Fibroblast of the conjunctiva (primary cell): ENCODE measurements at regions not wholly inside any gene's neighbourhood (a gene's known extent, or its start where the extent isn't known, plus 50 kb on each side); places are given as distances from the start of the nearest gene placed in this dataset.

Experiments used
- DNase-seq: peaks from one replicate; pipeline ENCODE4 v3.0.0-alpha.2; 2010; ENCODE audit warnings: low read depth

GRCh38 chr4:54359919-54360650 lies 131.0 kb downstream of the PDGFRA start:
- no peak for DNase-seq

- DNase-seq: no peak
These were observed 133.9 kb downstream of the PDGFRA start for GRCh38 chr4:54363037-54363436.

DNA sequence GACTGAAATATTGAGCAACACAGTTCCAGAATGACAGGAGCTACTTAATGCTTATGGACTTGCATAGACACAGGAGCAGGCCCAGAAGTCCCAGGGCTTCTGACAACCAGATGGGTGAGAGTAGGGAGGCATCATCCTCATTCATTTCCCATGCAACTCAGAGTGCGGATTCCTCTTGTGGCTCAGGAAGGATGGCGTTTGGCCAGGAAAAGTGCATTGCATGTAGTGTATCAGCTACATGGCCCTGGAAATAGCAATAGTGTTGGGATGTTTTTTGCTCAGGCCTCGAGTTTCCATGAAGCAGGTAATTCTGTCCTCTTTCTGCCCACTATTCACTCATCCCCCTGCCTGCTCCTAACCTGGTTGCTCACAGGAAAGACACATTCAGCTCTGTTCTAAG lies 136.6 kb downstream of the PDGFRA start:
- DNase-seq: no peak

GRCh38 chr4:54367059-54367458 lies 138.0 kb downstream of the PDGFRA start:
- no peak for DNase-seq

- DNase-seq: no peak
These were observed 139.5 kb downstream of the PDGFRA start for GRCh38 chr4:54368281-54369265.

GRCh38 chr4:54371173-54371572 lies 142.1 kb downstream of the PDGFRA start:
- no peak for DNase-seq

GRCh38 chr4:54372951-54373350 lies 143.9 kb downstream of the PDGFRA start:
- DNase-seq: no peak

DNA sequence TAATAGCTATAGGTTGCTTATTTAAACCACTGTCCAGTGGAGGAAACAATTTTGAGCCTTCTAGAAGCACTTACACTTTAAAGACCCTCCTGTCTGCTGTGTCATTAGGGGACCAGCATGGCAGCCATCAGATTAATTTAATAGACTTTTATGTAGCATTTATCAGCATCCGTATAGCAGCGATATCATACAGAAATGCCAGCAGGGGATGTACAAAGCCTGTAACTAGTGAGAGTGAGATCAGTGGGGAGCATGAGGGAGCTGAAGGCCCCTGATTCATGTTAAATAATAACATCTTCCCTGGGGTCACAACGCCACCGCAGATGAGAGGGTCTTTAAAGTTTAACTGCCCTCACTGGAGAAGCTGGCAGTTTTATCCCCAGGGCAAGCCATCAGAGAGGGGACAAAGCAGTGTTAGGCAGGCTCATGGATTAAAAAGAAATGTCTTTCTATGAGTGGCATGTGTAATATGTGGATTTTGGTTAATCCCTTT lies 144.7 kb downstream of the PDGFRA start:
- no peak for DNase-seq

- DNase-seq: no peak
These were observed 149.4 kb downstream of the PDGFRA start for GRCh38 chr4:54378461-54378860.

DNA sequence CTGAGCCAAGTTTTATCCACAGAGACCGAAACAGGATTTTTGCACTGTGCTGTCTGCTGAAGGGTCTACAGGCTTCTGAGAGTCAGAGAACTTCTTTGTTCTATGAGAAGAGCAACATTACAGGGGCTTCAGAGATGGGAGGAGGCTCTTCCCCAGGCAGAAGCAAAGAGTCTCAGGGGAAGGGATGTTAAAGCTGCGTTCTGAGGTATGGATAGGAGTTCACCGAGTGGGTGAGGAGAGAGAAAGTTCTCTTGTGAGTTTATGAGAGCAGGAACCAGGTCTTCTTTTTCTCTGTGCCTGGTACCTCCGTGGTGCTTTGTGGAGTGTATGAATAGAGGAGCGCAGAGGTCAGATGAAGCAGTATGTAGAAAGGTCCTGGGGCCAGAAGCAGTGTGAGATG lies 155.1 kb downstream of the PDGFRA start:
- DNase-seq: no peak

- DNase-seq: peak; percentile 17
These were observed 155.5 kb downstream of the PDGFRA start for GRCh38 chr4:54384563-54384962.

DNA sequence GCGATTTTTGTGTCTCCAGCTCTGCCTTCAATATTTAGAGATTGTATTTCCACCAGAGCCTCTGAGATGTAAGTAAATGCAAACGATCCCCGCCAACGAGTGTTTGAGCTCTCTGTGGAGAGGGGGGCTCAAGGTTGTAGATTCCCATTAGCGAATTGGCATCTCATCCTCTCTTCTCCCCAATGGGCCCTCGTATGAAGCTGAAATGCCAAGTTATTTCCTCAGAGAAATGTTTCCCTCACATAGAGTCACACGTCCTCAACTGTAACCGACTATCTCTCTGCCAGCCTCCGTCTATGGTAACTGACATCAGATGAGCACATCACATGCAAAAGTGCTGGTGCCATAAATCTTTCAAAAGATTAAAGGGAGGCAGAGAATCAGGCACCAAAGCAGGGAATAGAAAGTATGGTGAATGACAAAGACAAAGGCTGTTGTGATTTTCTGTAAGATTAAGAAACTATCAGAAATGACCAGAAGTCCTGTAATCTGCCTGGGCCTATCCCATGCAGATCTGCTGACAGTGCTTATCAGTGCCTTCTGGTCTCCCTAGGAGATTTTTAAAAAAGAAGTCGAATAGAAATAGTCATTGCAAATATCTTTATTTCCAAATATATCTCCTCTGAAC lies 157.1 kb downstream of the PDGFRA start:
- DNase-seq: no peak

GRCh38 chr4:54386693-54387092 lies 157.6 kb downstream of the PDGFRA start:
- DNase-seq: no peak

- DNase-seq: no peak
These were observed 161.6 kb downstream of the PDGFRA start for GRCh38 chr4:54390670-54391069.

DNA sequence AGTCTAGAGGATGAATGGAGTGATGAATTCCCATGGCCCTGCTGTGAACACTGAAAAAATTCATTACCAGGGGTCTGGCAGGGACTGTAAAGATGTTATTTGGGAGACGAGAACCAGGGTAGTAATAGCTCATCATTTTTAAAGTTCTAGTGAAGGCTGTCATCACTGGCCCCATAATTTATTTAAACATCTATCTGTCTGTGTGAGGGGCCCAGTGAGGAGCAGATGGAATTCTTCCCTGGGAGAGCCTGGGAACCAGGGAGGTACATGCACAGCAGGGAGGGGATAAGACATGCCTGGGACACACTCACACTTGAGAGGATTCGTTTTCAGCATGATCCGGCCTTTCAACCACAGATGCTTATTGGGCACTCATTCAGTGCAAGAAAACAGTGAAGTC lies 162.0 kb downstream of the PDGFRA start:
- no peak for DNase-seq

- no peak for DNase-seq
These were observed 163.4 kb downstream of the PDGFRA start for GRCh38 chr4:54392479-54392878.

GRCh38 chr4:54393243-54393642 lies 164.2 kb downstream of the PDGFRA start:
- no peak for DNase-seq

- DNase-seq: no peak
These were observed 166.0 kb downstream of the PDGFRA start for GRCh38 chr4:54395013-54395527.

DNA sequence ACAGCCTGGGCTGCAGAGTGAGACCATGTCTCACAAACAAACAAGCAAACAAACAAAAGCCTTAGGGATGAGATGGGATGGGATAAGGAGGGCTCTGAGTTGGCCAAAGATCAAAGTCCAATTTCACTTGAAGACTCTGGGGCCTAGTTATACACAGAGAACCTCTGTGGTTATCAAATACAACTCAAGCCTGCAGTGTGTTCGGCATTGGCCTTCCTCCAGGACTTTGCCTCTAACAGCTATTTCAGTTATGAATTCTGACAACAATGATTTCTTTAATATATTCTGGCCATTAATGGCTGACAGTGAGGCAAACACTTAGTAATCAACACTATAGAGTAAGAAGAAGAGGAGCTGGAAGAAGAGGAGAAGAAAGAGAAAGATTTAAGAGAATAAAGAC lies 171.1 kb downstream of the PDGFRA start:
- DNase-seq: no peak

DNA sequence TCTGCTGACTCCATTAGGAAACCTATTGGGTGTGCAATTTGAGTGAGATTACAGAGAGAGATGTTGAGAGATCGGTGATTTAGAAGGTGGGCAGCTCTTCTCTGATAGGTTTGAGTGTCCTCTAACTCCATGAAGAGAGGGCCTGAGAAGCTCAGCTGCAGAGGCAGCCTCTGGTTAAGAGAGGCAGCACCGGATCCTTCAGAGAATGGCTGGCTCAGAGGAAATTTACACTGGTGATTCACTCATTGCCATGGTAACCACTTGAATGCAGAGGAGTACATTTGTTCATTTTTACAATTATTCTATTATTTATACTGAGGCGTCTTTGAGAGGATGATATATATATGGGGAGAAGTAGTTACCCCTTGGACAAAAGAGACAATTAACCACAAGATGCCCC lies 171.7 kb downstream of the PDGFRA start:
- DNase-seq: peak; percentile 43

DNA sequence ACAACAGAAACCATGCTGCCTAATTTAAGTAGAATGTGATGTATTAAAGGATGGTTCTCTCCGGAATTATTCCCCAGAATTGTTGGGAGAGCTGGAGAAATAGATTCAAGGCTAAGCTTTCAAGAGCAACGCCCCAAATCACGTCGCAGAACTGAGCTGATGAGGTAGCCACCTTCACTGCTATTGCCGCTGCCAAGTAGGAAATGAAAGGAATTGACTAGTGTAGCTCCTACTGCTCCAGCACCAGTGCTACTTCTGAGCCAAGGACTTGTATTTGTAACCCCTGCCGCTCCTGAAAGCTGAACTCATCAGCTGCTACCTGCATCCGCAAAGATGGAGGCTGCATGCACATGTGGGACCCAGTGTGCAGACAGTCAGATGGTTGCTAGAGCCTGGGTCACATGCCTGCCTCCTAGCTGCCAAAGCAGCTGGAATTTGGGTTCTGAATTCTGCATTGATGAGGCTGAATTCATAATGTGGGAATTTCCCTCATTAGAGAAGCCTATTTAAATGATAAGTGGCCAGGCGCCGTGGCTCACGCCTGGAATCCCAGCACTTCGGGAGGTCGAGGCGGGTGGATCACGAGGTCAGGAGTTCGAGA lies 173.9 kb downstream of the PDGFRA start:
- DNase-seq: no peak
